K562 (cell line): ENCODE measurements at regions not wholly inside any gene's neighbourhood (a gene's known extent, or its start where the extent isn't known, plus 50 kb on each side); places are given as distances from the start of the nearest gene placed in this dataset.

Source experiments
- ATAC-seq: fragments of 200-7000 bp; cut with Tn5 transposase; 3 replicates; pipeline ENCODE4 v1.9.1; 2020; ENCODE audit warnings: moderate library complexity
- BruUV-seq: library from RNA; stranded (reverse); fragments of 400-500 nt; replicated peaks from 2 replicates; lab custom pipeline; 2021; lab: Mats Ljungman, UMichigan
- CTCF ChIA-PET: fragments of 300-600 bp; formaldehyde crosslinking; extraction: SDS; loops from one replicate; lab custom pipeline; 2021; ENCODE audit warnings: low intra/inter-chr PET ratio; lab: Yijun Ruan, JAX
- POLR2A ChIA-PET: fragments of 300-600, 350-650 bp; sonication (Branson Sonifier 250); formaldehyde crosslinking; extraction: SDS; loops from one replicate; lab custom pipeline; 2021; ENCODE audit warnings: antibody characterized with exemption, inconsistent platforms; lab: Yijun Ruan, JAX
- DNase-seq, 4 experiments: peaks; one replicate each; pipeline versions ENCODE4 v3.0.0 to v3.0.0-alpha.2; 2011 to 2018; ENCODE audit warnings: low spot score in 3 of 4, mixed read lengths in 3 of 4; ENCODE audit errors: extremely low read depth in 1 of 4
- FAIRE-seq: peaks from 2 replicates; lab custom pipeline; 2011; peaks lifted over from hg19 to GRCh38; lab: Jason Lieb, UNC
- H2AFZ ChIP-seq: 2 replicates; pipeline ENCODE4 v1.6.0; 2011; ENCODE audit warnings: low read depth, low read length, control low read depth, inconsistent platforms
- H3K27ac ChIP-seq: fragments of 200-600 bp; 3 replicates; pipeline ENCODE4 v1.8.0; 2011; ENCODE audit warnings: low read depth, mild to moderate bottlenecking, control low read depth, inconsistent platforms, low read length, moderate library complexity, mixed read lengths; ENCODE audit errors: extremely low read depth
- H3K27me3 ChIP-seq, 2 experiments: fragments of 300-600 bp in 1 of 2; 2 replicates in 1 of 2; 3 replicates in 1 of 2; pipeline versions ENCODE4 v1.6.0 to v1.8.0; 2011; ENCODE audit warnings: inconsistent platforms in 2 of 2, low read length in 2 of 2, mild to moderate bottlenecking in 1 of 2, mixed read lengths in 1 of 2, moderate library complexity in 1 of 2; ENCODE audit not compliant: control insufficient read depth in 2 of 2, insufficient read depth in 2 of 2
- H3K36me3 ChIP-seq: fragments of 300-600 bp; 3 replicates; pipeline ENCODE4 v1.8.0; 2011; ENCODE audit warnings: mild to moderate bottlenecking, low read length, inconsistent platforms; ENCODE audit not compliant: control insufficient read depth, insufficient read depth
- H3K4me1 ChIP-seq, 2 experiments: fragments of 200-600 bp in 1 of 2; replicated peaks in 1 of 2; 2 replicates in 1 of 2; 3 replicates in 1 of 2; pipeline versions ENCODE4 v1.5.1 to v1.8.0; 2011; ENCODE audit warnings: inconsistent platforms in 2 of 2, low read length in 2 of 2, mild to moderate bottlenecking in 1 of 2, mixed read lengths in 1 of 2, moderate library complexity in 1 of 2; ENCODE audit not compliant: control insufficient read depth in 2 of 2, insufficient read depth in 2 of 2
- H3K4me2 ChIP-seq: 2 replicates; pipeline ENCODE4 v1.6.1; 2011; ENCODE audit warnings: low read length, control low read depth, inconsistent platforms, mixed read lengths; ENCODE audit not compliant: insufficient read depth
- H3K4me3 ChIP-seq: fragments of 200-600 bp; sonication (generic), shearing (Covaris generic); 2 replicates; pipeline ENCODE4 v1.5.1; 2016; ENCODE audit warnings: control low read depth, inconsistent platforms
- H3K79me2 ChIP-seq: fragments of 200-600 bp; 3 replicates; pipeline ENCODE4 v1.8.0; 2011; ENCODE audit warnings: low read length, inconsistent platforms; ENCODE audit not compliant: control insufficient read depth, insufficient read depth
- H3K9ac ChIP-seq, 2 experiments: 2 replicates each; pipeline versions ENCODE4 v1.6.0 to v1.6.1; 2011; ENCODE audit warnings: low read depth in 2 of 2, low read length in 2 of 2, control low read depth in 1 of 2, inconsistent platforms in 1 of 2, mild to moderate bottlenecking in 1 of 2, mixed read lengths in 1 of 2; ENCODE audit not compliant: insufficient read depth in 1 of 2
- H3K9me1 ChIP-seq: one replicate; pipeline ENCODE4 v1.6.0; 2011; ENCODE audit warnings: inconsistent platforms, mild to moderate bottlenecking, low read length, moderate library complexity; ENCODE audit not compliant: control insufficient read depth, insufficient read depth
- H3K9me3 ChIP-seq: replicated peaks from 2 replicates; pipeline ENCODE4 v1.5.1; 2011; ENCODE audit warnings: low read depth, low read length, inconsistent platforms; ENCODE audit not compliant: control insufficient read depth, insufficient read depth
- H4K20me1 ChIP-seq: replicated peaks from 2 replicates; pipeline ENCODE4 v1.6.1; 2011; ENCODE audit warnings: low read length, inconsistent platforms, mixed read lengths; ENCODE audit not compliant: control insufficient read depth, insufficient read depth
- C11orf30 ChIP-seq: fragments of 450-650 bp; IDR thresholded peaks from 2 replicates; pipeline ENCODE4 v1.6.1; 2016; ENCODE audit warnings: low read depth, mild to moderate bottlenecking
- ETS1 ChIP-seq: conservative IDR thresholded peaks from 2 replicates; pipeline ENCODE4 v1.6.1; 2011; ENCODE audit warnings: low read depth, mild to moderate bottlenecking, low read length; ENCODE audit not compliant: control insufficient read depth
- HINFP ChIP-seq: fragments of 450-650 bp; conservative IDR thresholded peaks from 2 replicates; pipeline ENCODE4 v1.6.1; 2016; ENCODE audit warnings: missing genetic modification characterization, low read depth, mild to moderate bottlenecking, control low read depth, missing compliant biosample characterization
- MAFK ChIP-seq: IDR thresholded peaks from 2 replicates; pipeline ENCODE4 v1.6.1; 2011; ENCODE audit warnings: low read length, improper control_type of control experiment
- NR0B1 ChIP-seq: fragments of 450-650 bp; IDR thresholded peaks from one replicate; pipeline ENCODE4 v1.6.1; 2018; ENCODE audit warnings: mild to moderate bottlenecking, moderate library complexity; ENCODE audit not compliant: partially characterized antibody
- NR1H2 ChIP-seq: sonication (generic); formaldehyde crosslinking; IDR thresholded peaks from 2 replicates; pipeline ENCODE4 v1.4.0; 2020; ENCODE audit warnings: mild to moderate bottlenecking, missing genetic modification reagents
- PTRF ChIP-seq: fragments of 450-650 bp; IDR thresholded peaks from 2 replicates; pipeline ENCODE4 v1.6.1; 2016; ENCODE audit warnings: mild to moderate bottlenecking, missing genetic modification characterization, missing compliant biosample characterization
- PURB ChIP-seq: sonication (generic); formaldehyde crosslinking; IDR thresholded peaks from 2 replicates; pipeline ENCODE4 v1.9.0; 2021; ENCODE audit warnings: low read depth, mild to moderate bottlenecking, missing genetic modification reagents
- TAF15 ChIP-seq: fragments of 200-400 bp; formaldehyde crosslinking; IDR thresholded peaks from 2 replicates; pipeline ENCODE4 v1.6.1; 2017; ENCODE audit warnings: mild to moderate bottlenecking, low read depth, low read length, moderate library complexity
- ZBTB7A ChIP-seq: IDR thresholded peaks from 2 replicates; pipeline ENCODE4 v1.6.1; 2011; ENCODE audit warnings: low read depth, mild to moderate bottlenecking, low read length, moderate library complexity, borderline replicate concordance; ENCODE audit not compliant: control insufficient read depth
- ZNF232 ChIP-seq: sonication (generic); formaldehyde crosslinking; IDR thresholded peaks from 2 replicates; pipeline ENCODE4 v1.8.0; 2022; ENCODE audit warnings: mild to moderate bottlenecking, missing genetic modification reagents
- ZNF280B ChIP-seq: fragments of 250-450 bp; sonication (Bioruptor Pico); IDR thresholded peaks from 2 replicates; pipeline ENCODE4 v1.5.1; 2021; ENCODE audit warnings: mild to moderate bottlenecking
- ZNF398 ChIP-seq: fragments of 250-450 bp; sonication (Bioruptor Pico); IDR thresholded peaks from 2 replicates; pipeline ENCODE4 v1.8.0; 2021; ENCODE audit warnings: moderate library complexity, mild to moderate bottlenecking, inconsistent platforms
- WGBS: fragments of 100-300 bp; shearing (Covaris generic); methylation state at CpG from one replicate; pipeline ENCODE4 v1.1.6; 2016; ENCODE audit warnings: low coverage, mixed read lengths; ENCODE audit not compliant: insufficient coverage; ENCODE audit errors: missing lambda C conversion rate; 5-methylcytosine and 5-hydroxymethylcytosine counted together
- in situ Hi-C: fragments of 300-500 bp; cut with MboI; formaldehyde crosslinking; loops from 4 replicates; pipeline ENCODE4 v1.15.0; 2018; ENCODE audit warnings: inconsistent platforms, mixed read lengths
- intact Hi-C: fragments of 100-400 bp; cut with micrococcal nuclease; formaldehyde crosslinking; loops from 2 replicates; pipeline ENCODE4 v1.14.2; 2022

GRCh38 chr3:75144406-75144805 is 519.7 kb upstream of the FRG2C start (continued):
- TF ChIP-seq ZNF398 (CRISPR knock-in tag) (no peak), ZBTB7A (no peak), NR0B1 (no peak)

GRCh38 chr3:75171630-75172230 is 492.4 kb upstream of the FRG2C start:
- no peak for FAIRE-seq
- no peak overlapping the region for H3K9ac ChIP-seq
- no peaks in the 10 kb centered on the region for H3K4me1 ChIP-seq
- H3K4me2 ChIP-seq = no peak overlapping the region
- ATAC-seq = no peak
- no peak overlapping the region for H2AFZ ChIP-seq
- no peaks in the 10 kb centered on the region for H4K20me1 ChIP-seq
- ChIA-PET CTCF (no interaction called here), POLR2A (no interaction called here)
- no peaks in the 10 kb centered on the region for H3K27me3 ChIP-seq
- no TSS peak for BruUV-seq
- H3K9me3 ChIP-seq = no peaks in the 10 kb centered on the region
- DNase-seq = peak in 1 of 4 experiments; percentile 0
- in situ Hi-C loops = no loop called here
- no peaks in the 10 kb centered on the region for H3K9me1 ChIP-seq
- no peaks in the 10 kb centered on the region for H3K79me2 ChIP-seq
- no peaks in the 10 kb centered on the region for H3K36me3 ChIP-seq
- WGBS = 0% methylated on average over 2 of the region's 2 CpGs
- no peak overlapping the region for H3K4me3 ChIP-seq
- intact Hi-C loops = no loop called here
- no peak overlapping the region for H3K27ac ChIP-seq
- TF ChIP-seq MAFK (no peak), TAF15 (no peak), C11orf30 (no peak), HINFP (tag) (no peak), ZNF232 (CRISPR knock-in tag) (no peak), ETS1 (no peak), PURB (no peak), NR1H2 (no peak), ZNF280B (no peak), PTRF (tag) (no peak)
